ENCODE measurements at regions not wholly inside any gene's neighbourhood (a gene's known extent, or its start where the extent isn't known, plus 50 kb on each side); places are given as distances from the start of the nearest gene placed in this dataset.

DNA sequence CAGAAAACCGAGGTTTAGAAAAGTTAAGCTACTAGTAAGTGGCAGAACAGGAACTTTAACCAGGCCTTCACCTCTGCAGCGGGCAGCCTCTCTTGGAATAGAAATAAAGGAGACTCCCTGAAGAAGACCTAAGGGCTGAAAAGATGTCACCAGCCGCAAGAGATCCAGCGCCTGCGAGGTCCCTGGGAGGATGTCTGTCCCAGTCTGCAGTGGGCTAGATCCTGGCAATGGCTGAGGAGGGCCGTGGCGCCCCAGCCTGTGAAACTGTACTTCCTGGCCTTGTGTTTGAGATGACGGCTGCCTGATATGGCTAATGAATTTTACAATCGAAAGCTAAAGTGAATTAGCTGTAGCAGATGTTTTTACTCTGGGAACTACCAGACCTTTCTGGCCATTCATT is 300.6 kb upstream of the SALL3 start:
- Histone ChIP-seq H3K4me1 (ENCODE audit: control insufficient read depth, extremely low read depth, insufficient read depth, low read length) (no peaks in the 10 kb centered on the region), H3K4me2 (ENCODE audit: control insufficient read depth, extremely low read depth, insufficient read depth, low read depth, low read length) (no peak overlapping the region), H3K4me3 (ENCODE audit: control insufficient read depth in 2 of 3, extremely low read depth in 1 of 3, insufficient read depth in 2 of 3, low read depth in 1 of 3, low read length in 3 of 3) (no peak overlapping the region), H3K79me2 (ENCODE audit: control insufficient read depth, insufficient read depth, low read length) (no peaks in the 10 kb centered on the region), H3K9me1 (ENCODE audit: control insufficient read depth, extremely low read depth, insufficient read depth, low read length) (no peaks in the 10 kb centered on the region), H3K27ac (ENCODE audit: control insufficient read depth, insufficient read depth, low read length) (no peak overlapping the region), H3K27me3 (ENCODE audit: control insufficient read depth, extremely low read depth, insufficient read depth, low read length) (no peaks in the 10 kb centered on the region), H3K36me3 (ENCODE audit: control insufficient read depth in 2 of 2, extremely low read depth in 1 of 2, insufficient read depth in 2 of 2, low read length in 2 of 2) (no peaks in the 10 kb centered on the region), H2AFZ (ENCODE audit: control insufficient read depth, low read length) (no peak overlapping the region), H3K9ac (ENCODE audit: control insufficient read depth, extremely low read depth, insufficient read depth, low read length) (no peak overlapping the region), H4K20me1 (ENCODE audit: control insufficient read depth, extremely low read depth, insufficient read depth, low read length) (no peaks in the 10 kb centered on the region), H3K9me3 (ENCODE audit: control insufficient read depth, low read depth, low read length) (peaks cover 12% of the 10 kb centered on the region)
- dilution Hi-C loops (cut with MboI; ENCODE audit: extremely low pct_ligation_motif_present, low sequenced_read_pairs): no loop called here
- no peak for DNase-seq (ENCODE audit: low read depth, low spot score)
- TF ChIP-seq EZH2 (IDR thresholded peaks at IDR 0.05; ENCODE audit: low read length): no peak
- TF ChIP-seq, protein P1, sequence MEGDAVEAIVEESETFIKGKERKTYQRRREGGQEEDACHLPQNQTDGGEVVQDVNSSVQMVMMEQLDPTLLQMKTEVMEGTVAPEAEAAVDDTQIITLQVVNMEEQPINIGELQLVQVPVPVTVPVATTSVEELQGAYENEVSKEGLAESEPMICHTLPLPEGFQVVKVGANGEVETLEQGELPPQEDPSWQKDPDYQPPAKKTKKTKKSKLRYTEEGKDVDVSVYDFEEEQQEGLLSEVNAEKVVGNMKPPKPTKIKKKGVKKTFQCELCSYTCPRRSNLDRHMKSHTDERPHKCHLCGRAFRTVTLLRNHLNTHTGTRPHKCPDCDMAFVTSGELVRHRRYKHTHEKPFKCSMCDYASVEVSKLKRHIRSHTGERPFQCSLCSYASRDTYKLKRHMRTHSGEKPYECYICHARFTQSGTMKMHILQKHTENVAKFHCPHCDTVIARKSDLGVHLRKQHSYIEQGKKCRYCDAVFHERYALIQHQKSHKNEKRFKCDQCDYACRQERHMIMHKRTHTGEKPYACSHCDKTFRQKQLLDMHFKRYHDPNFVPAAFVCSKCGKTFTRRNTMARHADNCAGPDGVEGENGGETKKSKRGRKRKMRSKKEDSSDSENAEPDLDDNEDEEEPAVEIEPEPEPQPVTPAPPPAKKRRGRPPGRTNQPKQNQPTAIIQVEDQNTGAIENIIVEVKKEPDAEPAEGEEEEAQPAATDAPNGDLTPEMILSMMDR (optimal IDR thresholded peaks at IDR 0.05 in 1 of 3, IDR thresholded peaks at IDR 0.05 in 1 of 3, conservative IDR thresholded peaks at IDR 0.05 in 1 of 3; ENCODE audit: extremely low read depth in 1 of 3, insufficient read depth in 2 of 3, low read length in 3 of 3): no peak
- FAIRE-seq: no peak

DNA sequence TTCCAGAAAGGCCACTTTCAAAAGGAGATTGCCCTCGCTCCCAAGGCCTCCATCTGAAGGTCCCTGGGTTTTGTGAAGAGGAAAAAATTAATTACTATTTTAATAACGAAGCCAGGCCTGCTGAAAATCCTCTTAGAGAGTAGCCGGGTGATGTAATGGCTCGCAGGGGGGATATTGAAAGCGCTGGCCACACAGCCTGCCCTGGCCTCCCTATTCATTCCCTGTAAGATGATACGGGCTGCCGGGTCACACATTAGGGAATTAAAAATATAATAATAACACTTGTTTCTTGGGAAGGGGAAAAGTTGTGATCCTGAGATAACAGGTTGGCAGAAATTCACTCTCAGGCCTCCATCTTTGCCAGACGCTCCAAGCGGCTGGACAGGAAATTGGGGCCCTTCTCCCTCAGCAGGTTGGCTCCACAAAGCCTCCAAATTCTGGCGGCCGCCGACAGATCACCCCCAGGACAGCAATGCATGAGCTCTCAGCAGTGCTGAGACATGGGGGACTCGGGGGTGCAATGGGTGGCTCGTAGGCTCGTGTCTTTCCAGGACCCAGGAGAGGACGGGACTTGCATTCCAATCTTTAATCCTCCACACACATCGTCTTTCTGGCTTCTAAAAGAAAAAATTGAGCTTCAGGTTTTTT is 299.9 kb upstream of the SALL3 start:
- H4K20me1 ChIP-seq (ENCODE audit: control insufficient read depth, extremely low read depth, insufficient read depth, low read length): no peaks in the 10 kb centered on the region
- no peak overlapping the region for H3K9ac ChIP-seq (ENCODE audit: control insufficient read depth, extremely low read depth, insufficient read depth, low read length)
- dilution Hi-C loops (cut with MboI; ENCODE audit: extremely low pct_ligation_motif_present, low sequenced_read_pairs): no loop called here
- DNase-seq (ENCODE audit: low read depth, low spot score): no peak
- no peaks in the 10 kb centered on the region for H3K36me3 ChIP-seq (ENCODE audit: control insufficient read depth in 2 of 2, extremely low read depth in 1 of 2, insufficient read depth in 2 of 2, low read length in 2 of 2)
- no peak overlapping the region for H3K4me2 ChIP-seq (ENCODE audit: control insufficient read depth, extremely low read depth, insufficient read depth, low read depth, low read length)
- H3K9me3 ChIP-seq (ENCODE audit: control insufficient read depth, low read depth, low read length): peaks cover 11% of the 10 kb centered on the region
- no peaks in the 10 kb centered on the region for H3K4me1 ChIP-seq (ENCODE audit: control insufficient read depth, extremely low read depth, insufficient read depth, low read length)
- no peak for FAIRE-seq
- H3K27ac ChIP-seq (ENCODE audit: control insufficient read depth, insufficient read depth, low read length): no peak overlapping the region
- TF ChIP-seq EZH2 (IDR thresholded peaks at IDR 0.05; ENCODE audit: low read length): no peak
- TF ChIP-seq, protein P1 (optimal IDR thresholded peaks at IDR 0.05 in 1 of 3, IDR thresholded peaks at IDR 0.05 in 1 of 3, conservative IDR thresholded peaks at IDR 0.05 in 1 of 3; ENCODE audit: extremely low read depth in 1 of 3, insufficient read depth in 2 of 3, low read length in 3 of 3): no peak
- H2AFZ ChIP-seq (ENCODE audit: control insufficient read depth, low read length): no peak overlapping the region
- H3K4me3 ChIP-seq (ENCODE audit: control insufficient read depth in 2 of 3, extremely low read depth in 1 of 3, insufficient read depth in 2 of 3, low read depth in 1 of 3, low read length in 3 of 3): no peak overlapping the region
- no peaks in the 10 kb centered on the region for H3K79me2 ChIP-seq (ENCODE audit: control insufficient read depth, insufficient read depth, low read length)
- no peaks in the 10 kb centered on the region for H3K9me1 ChIP-seq (ENCODE audit: control insufficient read depth, extremely low read depth, insufficient read depth, low read length)
- H3K27me3 ChIP-seq (ENCODE audit: control insufficient read depth, extremely low read depth, insufficient read depth, low read length): no peaks in the 10 kb centered on the region

Measured in keratinocyte (primary cell).